ENCODE measurements at regions not wholly inside any gene's neighbourhood (a gene's known extent, or its start where the extent isn't known, plus 50 kb on each side); places are given as distances from the start of the nearest gene placed in this dataset.

DNA sequence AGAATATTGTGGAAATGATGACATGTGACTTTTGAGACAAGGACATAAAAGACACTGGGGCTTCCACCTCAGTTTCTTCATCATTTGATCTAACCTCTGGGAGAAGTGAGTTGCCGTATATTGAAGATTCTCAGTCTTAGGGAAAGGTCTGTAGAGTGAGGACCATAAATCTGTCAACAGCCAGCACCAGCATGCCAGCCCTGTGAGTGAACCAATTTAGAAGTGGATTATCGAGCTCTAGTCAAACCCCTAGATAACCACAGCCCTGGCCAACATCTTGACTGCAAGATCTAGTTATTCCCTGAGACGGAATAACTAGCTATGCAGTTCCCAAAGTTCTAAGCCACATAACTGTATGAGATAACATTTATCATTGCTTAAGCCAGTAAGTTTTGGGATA, 108.8 kb upstream of the PTPRR start:
- H4K91ac ChIP-seq (ENCODE audit: insufficient read depth, low read depth, low read length): no peak overlapping the region
- H3K18ac ChIP-seq (ENCODE audit: low read depth, low read length): no peak overlapping the region
- H2BK5ac ChIP-seq (ENCODE audit: low read depth, low read length, poor library complexity, severe bottlenecking): no peak overlapping the region
- no peak overlapping the region for H3K23ac ChIP-seq (ENCODE audit: low read depth, low read length)
- H3K9me3 ChIP-seq (ENCODE audit: control insufficient read depth, insufficient read depth, low read length): no peaks in the 10 kb centered on the region; the same call in 1 of the 2 replicates
- H3K27ac ChIP-seq (ENCODE audit: insufficient read depth, low read length): no peak overlapping the region
- no peaks in the 10 kb centered on the region for H3K27me3 ChIP-seq (ENCODE audit: control insufficient read depth, insufficient read depth, low read length)
- no peak for ATAC-seq (ENCODE audit: low read depth)
- no peaks in the 10 kb centered on the region for H3K9me1 ChIP-seq (ENCODE audit: insufficient read depth, low read length)
- no peak overlapping the region for H2BK20ac ChIP-seq (ENCODE audit: low read depth, low read length)
- no peak overlapping the region for H3K4me3 ChIP-seq (ENCODE audit: insufficient read depth, low read depth, low read length)
- no peak overlapping the region for H3K9ac ChIP-seq (ENCODE audit: low read depth, low read length)
- H3K4ac ChIP-seq (ENCODE audit: low read depth, low read length): no peak overlapping the region
- no peak overlapping the region for H4K5ac ChIP-seq (ENCODE audit: low read depth, low read length)
- H3K4me2 ChIP-seq (ENCODE audit: low read depth, low read length): no peak overlapping the region
- H2BK15ac ChIP-seq (ENCODE audit: low read depth, low read length): no peak overlapping the region
- no peaks in the 10 kb centered on the region for H3K36me3 ChIP-seq (ENCODE audit: control insufficient read depth, insufficient read depth, low read length)
- no peak overlapping the region for H3K56ac ChIP-seq (ENCODE audit: extremely low read depth, insufficient read depth, low read length)
- ChIA-PET CTCF (no interaction called here), POLR2A (ENCODE audit: unreplicated experiment) (no interaction called here)
- WGBS, 2 experiments (ENCODE audit: extremely low coverage in 2 of 2, insufficient read length in 1 of 2): no CpG with 5 or more reads among the region's 3 CpGs
- no peak overlapping the region for H2AK5ac ChIP-seq (ENCODE audit: low read depth, low read length)
- intact Hi-C loops (cut with micrococcal nuclease): no loop called here
- H2AK9ac ChIP-seq (replicated peaks; ENCODE audit: low read depth, low read length, poor library complexity): no peak overlapping the region
- dilution Hi-C loops (cut with HindIII; ENCODE audit: low sequenced_read_pairs, unreplicated experiment): no loop called here
- H2BK120ac ChIP-seq (ENCODE audit: low read depth, low read length): no peak overlapping the region
- H4K8ac ChIP-seq (ENCODE audit: low read depth in 2 of 2, low read length in 2 of 2): no peak overlapping the region
- TF ChIP-seq CHD1 (IDR thresholded peaks at IDR 0.05; ENCODE audit: low read depth, low read length) (no peak), RCOR1 (IDR thresholded peaks at IDR 0.05; ENCODE audit: insufficient replicate concordance, low read length) (no peak), MAZ (IDR thresholded peaks at IDR 0.05; ENCODE audit: borderline replicate concordance, low read depth, low read length) (no peak), CEBPB (IDR thresholded peaks at IDR 0.05; ENCODE audit: low read depth, low read length) (no peak), FOS (IDR thresholded peaks at IDR 0.05; ENCODE audit: low read depth, low read length) (no peak), MAFK (IDR thresholded peaks at IDR 0.05; ENCODE audit: low read depth, low read length) (no peak), RAD21 (IDR thresholded peaks at IDR 0.05; ENCODE audit: low read length) (no peak), SMC3 (IDR thresholded peaks at IDR 0.05; ENCODE audit: low read depth, low read length) (no peak), RFX5 (IDR thresholded peaks at IDR 0.05; ENCODE audit: low read depth, low read length) (no peak), POLR2A (IDR thresholded peaks at IDR 0.05; ENCODE audit: low read depth, low read length) (no peak), MXI1 (IDR thresholded peaks at IDR 0.05; ENCODE audit: borderline replicate concordance, low read depth, low read length) (no peak), NFE2L2 (IDR thresholded peaks at IDR 0.05; ENCODE audit: low read depth, low read length) (no peak), BHLHE40 (IDR thresholded peaks at IDR 0.05; ENCODE audit: low read depth, low read length) (no peak)
- TF ChIP-seq, protein P1, sequence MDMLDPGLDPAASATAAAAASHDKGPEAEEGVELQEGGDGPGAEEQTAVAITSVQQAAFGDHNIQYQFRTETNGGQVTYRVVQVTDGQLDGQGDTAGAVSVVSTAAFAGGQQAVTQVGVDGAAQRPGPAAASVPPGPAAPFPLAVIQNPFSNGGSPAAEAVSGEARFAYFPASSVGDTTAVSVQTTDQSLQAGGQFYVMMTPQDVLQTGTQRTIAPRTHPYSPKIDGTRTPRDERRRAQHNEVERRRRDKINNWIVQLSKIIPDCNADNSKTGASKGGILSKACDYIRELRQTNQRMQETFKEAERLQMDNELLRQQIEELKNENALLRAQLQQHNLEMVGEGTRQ (IDR thresholded peaks at IDR 0.05; ENCODE audit: low read depth, low read length): no peak
- TF ChIP-seq, protein P2, sequence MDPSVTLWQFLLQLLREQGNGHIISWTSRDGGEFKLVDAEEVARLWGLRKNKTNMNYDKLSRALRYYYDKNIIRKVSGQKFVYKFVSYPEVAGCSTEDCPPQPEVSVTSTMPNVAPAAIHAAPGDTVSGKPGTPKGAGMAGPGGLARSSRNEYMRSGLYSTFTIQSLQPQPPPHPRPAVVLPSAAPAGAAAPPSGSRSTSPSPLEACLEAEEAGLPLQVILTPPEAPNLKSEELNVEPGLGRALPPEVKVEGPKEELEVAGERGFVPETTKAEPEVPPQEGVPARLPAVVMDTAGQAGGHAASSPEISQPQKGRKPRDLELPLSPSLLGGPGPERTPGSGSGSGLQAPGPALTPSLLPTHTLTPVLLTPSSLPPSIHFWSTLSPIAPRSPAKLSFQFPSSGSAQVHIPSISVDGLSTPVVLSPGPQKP (IDR thresholded peaks at IDR 0.05; ENCODE audit: borderline replicate concordance, low read depth, low read length): no peak
- TF ChIP-seq, protein P3, sequence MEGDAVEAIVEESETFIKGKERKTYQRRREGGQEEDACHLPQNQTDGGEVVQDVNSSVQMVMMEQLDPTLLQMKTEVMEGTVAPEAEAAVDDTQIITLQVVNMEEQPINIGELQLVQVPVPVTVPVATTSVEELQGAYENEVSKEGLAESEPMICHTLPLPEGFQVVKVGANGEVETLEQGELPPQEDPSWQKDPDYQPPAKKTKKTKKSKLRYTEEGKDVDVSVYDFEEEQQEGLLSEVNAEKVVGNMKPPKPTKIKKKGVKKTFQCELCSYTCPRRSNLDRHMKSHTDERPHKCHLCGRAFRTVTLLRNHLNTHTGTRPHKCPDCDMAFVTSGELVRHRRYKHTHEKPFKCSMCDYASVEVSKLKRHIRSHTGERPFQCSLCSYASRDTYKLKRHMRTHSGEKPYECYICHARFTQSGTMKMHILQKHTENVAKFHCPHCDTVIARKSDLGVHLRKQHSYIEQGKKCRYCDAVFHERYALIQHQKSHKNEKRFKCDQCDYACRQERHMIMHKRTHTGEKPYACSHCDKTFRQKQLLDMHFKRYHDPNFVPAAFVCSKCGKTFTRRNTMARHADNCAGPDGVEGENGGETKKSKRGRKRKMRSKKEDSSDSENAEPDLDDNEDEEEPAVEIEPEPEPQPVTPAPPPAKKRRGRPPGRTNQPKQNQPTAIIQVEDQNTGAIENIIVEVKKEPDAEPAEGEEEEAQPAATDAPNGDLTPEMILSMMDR (conservative IDR thresholded peaks at IDR 0.05; ENCODE audit: low read depth, low read length): no peak
- in situ Hi-C loops (cut with MboI; ENCODE audit: low sequenced_read_pairs): no loop called here
- no peak overlapping the region for H2AFZ ChIP-seq (replicated peaks; ENCODE audit: low read length, poor library complexity)
- BruUV-seq (replicated peaks): no TSS peak
- H3K79me1 ChIP-seq (ENCODE audit: low read depth in 1 of 2, low read length in 2 of 2): no peaks in the 10 kb centered on the region
- no peak for DNase-seq
- H3K14ac ChIP-seq (replicated peaks; ENCODE audit: low read depth, low read length): no peak overlapping the region
- H3K4me1 ChIP-seq (ENCODE audit: control insufficient read depth, insufficient read depth, low read length): no peaks in the 10 kb centered on the region
- no peaks in the 10 kb centered on the region for H4K20me1 ChIP-seq (ENCODE audit: insufficient read depth, low read length)

All from IMR-90 (cell line).